Tibial artery (tissue), 4 donors: ENCODE measurements at regions not wholly inside any gene's neighbourhood (a gene's known extent, or its start where the extent isn't known, plus 50 kb on each side); places are given as distances from the start of the nearest gene placed in this dataset.

Experiments
- DNase-seq, 2 donors: peaks; one replicate each; pipeline ENCODE4 v3.0.0-alpha.2; 2019
- H3K27ac ChIP-seq, 2 donors: fragments of 200-600 bp; sonication (generic) in 1 of 2; 1 replicate in 1 of 2; 2 replicates in 1 of 2; pipeline ENCODE4 v1.5.1; 2018 to 2019; ENCODE audit warnings: mild to moderate bottlenecking in 1 of 2
- H3K27me3 ChIP-seq, 2 donors: fragments of 200-600 bp; sonication (generic) in 1 of 2; one replicate each; pipeline versions ENCODE4 v1.5.1 to v1.6.0; 2016 to 2019
- H3K36me3 ChIP-seq, 3 donors: fragments of 200-600 bp; sonication (generic) in 2 of 3; one replicate each; pipeline ENCODE4 v1.5.1; 2016 to 2019; ENCODE audit warnings: mild to moderate bottlenecking in 2 of 3
- H3K4me1 ChIP-seq, 4 donors: fragments of 200-600 bp; sonication (generic) in 2 of 4; 1 replicate in 3 of 4; 2 replicates in 1 of 4; pipeline ENCODE4 v1.5.1; 2016 to 2019
- H3K4me3 ChIP-seq, 2 donors: fragments of 200-600 bp; sonication (generic) in 1 of 2; 1 replicate in 1 of 2; 2 replicates in 1 of 2; pipeline ENCODE4 v1.5.1; 2018 to 2019; ENCODE audit warnings: mild to moderate bottlenecking in 2 of 2
- H3K9me3 ChIP-seq, 3 donors: fragments of 200-600 bp; sonication (generic) in 1 of 3; one replicate each; pipeline ENCODE4 v1.5.1; 2016 to 2019
- CTCF ChIP-seq, 2 experiments: fragments of 200-600 bp in 1 of 2; fragments of 450-650 bp in 1 of 2; IDR thresholded peaks; one replicate each; pipeline ENCODE4 v1.5.1; 2017 to 2019; ENCODE audit warnings: antibody characterized with exemption in 2 of 2, mild to moderate bottlenecking in 1 of 2, moderate library complexity in 1 of 2
- intact Hi-C: fragments of 100-400 bp; cut with DNase I; formaldehyde crosslinking; loops from one replicate; pipeline ENCODE4 v1.15.0; 2023; ENCODE audit warnings: low total_unique reads

DNA sequence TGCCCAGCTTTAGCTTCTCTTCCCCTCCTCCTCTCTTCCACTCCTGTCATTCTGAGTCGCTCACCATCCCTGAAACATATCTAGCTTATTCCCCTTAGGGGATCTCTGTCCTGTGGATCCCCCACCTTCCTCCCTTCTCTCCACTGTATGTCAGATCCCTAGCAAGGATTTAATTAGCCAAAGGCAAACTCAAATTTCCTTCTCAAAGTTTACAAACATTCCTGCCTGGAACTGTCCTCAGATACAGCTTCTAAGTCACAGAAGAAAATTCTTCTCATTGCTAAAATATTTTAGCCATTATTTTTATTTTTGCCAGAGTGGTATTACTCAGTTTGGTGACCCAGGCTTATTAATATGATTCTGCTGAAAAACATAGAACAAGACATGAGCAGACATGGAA is 315.3 kb downstream of the CYP26B1 start:
- Histone ChIP-seq H3K27me3 (no peaks in the 10 kb centered on the region), H3K4me3 (no peak overlapping the region), H3K27ac (peak overlapping the region in 1 of 2 donors; percentile 72), H3K9me3 (peaks cover 0 to 2% (median 0%) of the 10 kb centered on the region in 3 donors), H3K4me1 (peaks cover 0 to 46% (median 19%) of the 10 kb centered on the region in 4 donors), H3K36me3 (no peaks in the 10 kb centered on the region)
- no peak for TF ChIP-seq CTCF (IDR thresholded peaks at IDR 0.05)
- intact Hi-C loops = no loop called here
- no peak for DNase-seq

DNA sequence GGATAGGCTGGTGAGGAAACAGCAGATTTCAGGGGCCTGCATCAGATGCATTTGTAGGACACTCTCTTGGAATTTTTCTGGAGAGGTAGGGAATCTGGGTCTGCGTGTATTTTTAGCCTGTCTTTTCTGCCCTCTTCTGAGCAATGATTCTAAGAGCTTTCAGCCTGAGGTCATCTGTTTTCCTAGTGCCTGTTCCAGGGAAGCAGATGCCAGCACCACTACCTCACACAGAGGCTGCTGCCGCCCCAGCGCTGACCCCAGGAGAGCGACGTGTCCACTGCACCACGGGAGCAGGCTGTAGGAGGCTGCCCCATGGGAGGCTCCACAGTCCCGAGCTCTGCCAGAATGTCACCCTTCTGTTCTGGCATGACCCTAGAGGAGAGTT is 316.5 kb downstream of the CYP26B1 start:
- peaks cover 0 to 2% (median 0%) of the 10 kb centered on the region in 3 donors for H3K9me3 ChIP-seq
- no peak overlapping the region for H3K4me3 ChIP-seq
- no peak for TF ChIP-seq CTCF (IDR thresholded peaks at IDR 0.05)
- no peaks in the 10 kb centered on the region for H3K36me3 ChIP-seq
- no peaks in the 10 kb centered on the region for H3K27me3 ChIP-seq
- H3K27ac ChIP-seq = peak overlapping the region; percentile 65 to 72
- intact Hi-C loops = no loop called here
- peaks cover 0 to 46% (median 19%) of the 10 kb centered on the region in 4 donors for H3K4me1 ChIP-seq
- DNase-seq = peak; percentile 61 to 90

- Histone ChIP-seq H3K4me3 (no peak overlapping the region), H3K4me1 (peaks cover 0 to 46% (median 19%) of the 10 kb centered on the region in 4 donors), H3K36me3 (no peaks in the 10 kb centered on the region), H3K27me3 (no peaks in the 10 kb centered on the region), H3K27ac (peak overlapping the region; percentile 65 to 72), H3K9me3 (peaks cover 0 to 2% (median 0%) of the 10 kb centered on the region in 3 donors)
- intact Hi-C loops = no loop called here
- no peak for DNase-seq
- no peak for TF ChIP-seq CTCF (IDR thresholded peaks at IDR 0.05)
Measured at GRCh38 chr2:71830497-71831192, 317.0 kb downstream of the CYP26B1 start.

DNA sequence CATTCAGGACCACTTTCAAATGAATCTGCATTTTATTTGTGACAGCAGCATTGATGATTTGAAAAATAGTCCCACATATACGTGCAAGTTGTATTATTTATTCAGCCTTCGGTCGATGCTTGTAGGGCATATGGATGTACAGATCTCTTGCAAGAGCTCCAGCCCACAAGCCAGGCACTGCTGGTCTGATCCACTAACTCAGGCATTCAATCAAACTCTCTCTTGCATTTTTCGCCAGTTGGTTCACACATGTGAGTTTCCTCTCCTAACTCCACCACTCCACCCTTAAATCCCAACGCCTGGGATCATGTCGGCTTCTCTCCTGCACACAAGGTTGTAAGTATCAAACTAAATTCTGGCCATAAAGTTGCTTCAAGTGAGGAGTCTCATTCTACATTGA is 318.7 kb downstream of the CYP26B1 start:
- H3K4me1 ChIP-seq = peaks cover 0 to 41% (median 18%) of the 10 kb centered on the region in 4 donors
- H3K9me3 ChIP-seq = peaks cover 0 to 2% (median 0%) of the 10 kb centered on the region in 3 donors
- no peak for DNase-seq
- no peak for TF ChIP-seq CTCF (IDR thresholded peaks at IDR 0.05)
- no peak overlapping the region for H3K4me3 ChIP-seq
- no peak overlapping the region for H3K27ac ChIP-seq
- no peaks in the 10 kb centered on the region for H3K36me3 ChIP-seq
- H3K27me3 ChIP-seq = no peaks in the 10 kb centered on the region
- intact Hi-C loops = no loop called here

GRCh38 chr2:71827973-71828372 is 319.7 kb downstream of the CYP26B1 start:
- TF ChIP-seq CTCF (IDR thresholded peaks at IDR 0.05) = no peak
- Histone ChIP-seq H3K9me3 (peaks cover 0 to 2% (median 0%) of the 10 kb centered on the region in 3 donors), H3K4me3 (no peak overlapping the region), H3K36me3 (no peaks in the 10 kb centered on the region), H3K4me1 (peaks cover 0 to 38% (median 16%) of the 10 kb centered on the region in 4 donors), H3K27me3 (no peaks in the 10 kb centered on the region), H3K27ac (no peak overlapping the region)
- DNase-seq = no peak
- intact Hi-C loops = no loop called here
